ENCODE measurements at regions not wholly inside any gene's neighbourhood (a gene's known extent, or its start where the extent isn't known, plus 50 kb on each side); places are given as distances from the start of the nearest gene placed in this dataset.
"Not testable (repeated sequence)": the region's sequence is repeated elsewhere in the genome, so short reads cannot be mapped to it uniquely, and the experiment has no call there.

DNA sequence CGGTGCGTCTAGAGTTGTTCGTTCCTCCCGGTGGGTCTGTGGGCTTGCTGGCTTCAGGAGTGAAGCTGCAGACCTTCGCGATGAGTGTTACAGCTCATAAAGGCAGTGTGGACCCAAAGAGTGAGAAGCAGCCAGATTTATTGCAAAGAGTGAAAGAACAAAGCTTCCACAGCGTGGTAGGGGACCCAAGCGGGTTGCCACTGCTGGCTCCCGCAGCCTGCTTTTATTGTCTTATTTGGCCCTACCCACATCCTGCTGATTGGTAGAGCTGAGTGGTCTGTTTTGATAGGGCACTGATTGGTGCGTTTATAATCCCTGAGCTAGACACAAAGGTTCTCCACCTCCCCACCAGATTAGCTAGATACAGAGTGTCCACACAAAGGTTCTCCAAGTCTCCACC is 250.4 kb downstream of the GJA1 start:
- H3K27ac Mint-ChIP-seq; H3K36me3 Mint-ChIP-seq; H3K9me3 Mint-ChIP-seq; ATAC-seq (ENCODE audit: low read depth); DNase-seq (ENCODE audit: low spot score in 2 of 2); H3K27me3 Mint-ChIP-seq; H3K4me1 Mint-ChIP-seq; H3K4me3 Mint-ChIP-seq: not testable (repeated sequence)

DNA sequence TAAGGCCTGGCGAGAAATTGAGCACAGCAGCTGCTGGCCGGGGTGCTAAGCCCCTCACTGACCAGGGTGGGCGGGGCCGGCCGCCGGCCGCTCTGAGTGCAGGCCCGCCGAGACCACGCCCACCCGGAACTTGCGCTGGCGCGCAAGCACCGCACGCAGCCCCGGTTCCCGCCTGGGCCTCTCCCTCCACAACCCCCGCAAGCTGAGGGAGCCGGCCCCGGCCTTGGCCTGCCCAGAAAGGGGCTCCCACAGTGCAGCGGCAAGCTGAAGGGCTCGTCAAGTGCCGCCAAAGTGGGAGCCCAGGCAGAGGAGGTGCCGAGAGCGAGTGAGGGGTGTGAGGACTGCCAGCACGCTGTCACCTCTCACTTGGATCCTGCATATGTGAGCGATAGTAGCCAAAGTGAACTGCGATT is 251.2 kb downstream of the GJA1 start:
- H3K4me1 Mint-ChIP-seq = no peaks in the 10 kb centered on the region

DNA sequence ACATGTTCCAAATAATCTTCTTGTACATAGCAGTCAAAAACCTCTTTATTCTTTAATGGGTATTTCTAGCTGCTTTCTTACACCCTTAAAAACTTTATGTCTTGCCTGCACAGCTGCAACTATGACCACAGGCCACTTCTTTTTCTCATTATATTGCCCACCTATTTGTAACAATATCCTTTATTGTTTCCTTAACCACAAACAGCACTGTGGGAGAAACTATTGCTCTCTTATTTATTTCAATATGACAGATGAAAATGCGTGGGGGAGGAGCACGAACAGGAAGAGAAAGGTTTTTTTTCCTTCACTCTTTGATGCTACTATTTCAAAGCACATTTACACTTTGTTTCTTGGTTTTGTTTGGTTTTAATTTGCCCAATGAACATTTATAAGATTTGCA is 253.5 kb downstream of the GJA1 start:
- Mint-ChIP-seq H3K36me3 (no peaks in the 10 kb centered on the region), H3K9me3 (no peaks in the 10 kb centered on the region), H3K4me1 (no peaks in the 10 kb centered on the region), H3K27me3 (no peaks in the 10 kb centered on the region), H3K27ac (no peak overlapping the region), H3K4me3 (no peak overlapping the region)
- DNase-seq (ENCODE audit: low spot score in 2 of 2) (no peak), ATAC-seq (ENCODE audit: low read depth) (no peak)

More for the DNA sequence above, 251.2 kb downstream of the GJA1 start:
- no peak overlapping the region for H3K4me3 Mint-ChIP-seq
- H3K27ac Mint-ChIP-seq = no peak overlapping the region
- ATAC-seq (ENCODE audit: low read depth) (no peak), DNase-seq (ENCODE audit: low spot score in 2 of 2) (no peak)
- H3K36me3 Mint-ChIP-seq = no peaks in the 10 kb centered on the region
- H3K9me3 Mint-ChIP-seq = peaks cover 3% of the 10 kb centered on the region
- H3K27me3 Mint-ChIP-seq = no peaks in the 10 kb centered on the region

DNA sequence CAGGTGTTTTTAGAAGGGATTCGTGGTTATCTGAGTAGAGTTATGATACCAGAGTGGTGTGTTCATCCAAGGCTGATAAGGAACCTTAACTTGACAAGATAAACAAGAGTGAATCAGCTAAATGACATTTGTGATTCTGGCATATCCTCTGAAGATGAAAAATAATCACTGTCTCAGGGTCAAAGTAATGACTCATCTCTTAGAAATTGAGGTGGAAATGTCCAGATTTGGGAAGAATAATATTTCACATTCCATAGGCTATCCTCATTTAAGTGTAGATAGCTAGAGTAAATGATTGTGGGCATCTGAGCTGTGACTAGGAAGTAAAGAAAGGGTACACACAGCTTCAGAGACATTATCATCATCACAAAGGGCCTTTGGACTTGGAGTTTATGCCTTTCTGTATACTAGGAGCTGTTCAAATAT is 255.7 kb downstream of the GJA1 start:
- no peaks in the 10 kb centered on the region for H3K36me3 Mint-ChIP-seq

DNA sequence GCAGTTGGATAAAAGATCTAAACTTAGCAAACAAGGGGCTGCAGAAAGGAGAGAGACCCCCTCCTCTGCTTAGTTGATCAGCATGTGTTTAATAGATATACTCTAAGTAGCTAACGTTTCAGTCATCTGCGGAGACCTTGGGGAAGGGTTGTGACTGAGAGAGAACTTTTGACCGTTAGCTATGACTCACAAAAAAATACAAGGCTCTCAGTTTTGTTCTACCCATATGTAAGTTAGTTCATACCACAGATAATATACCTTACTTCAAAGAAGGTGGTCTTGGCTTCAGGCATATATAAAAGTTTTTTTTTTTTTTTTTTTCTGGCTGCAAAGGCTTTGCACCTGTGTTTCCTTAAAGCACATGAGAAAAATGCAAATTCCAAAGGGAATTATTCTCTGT is 258.9 kb downstream of the GJA1 start:
- no peak for ATAC-seq (ENCODE audit: low read depth)
- no peak overlapping the region for H3K4me3 Mint-ChIP-seq
- no peaks in the 10 kb centered on the region for H3K27me3 Mint-ChIP-seq
- H3K9me3 Mint-ChIP-seq = no peaks in the 10 kb centered on the region
- DNase-seq (ENCODE audit: low spot score in 2 of 2) = no peak
- H3K36me3 Mint-ChIP-seq = no peaks in the 10 kb centered on the region
- no peak overlapping the region for H3K27ac Mint-ChIP-seq
- H3K4me1 Mint-ChIP-seq = no peaks in the 10 kb centered on the region

More for the DNA sequence above, 255.7 kb downstream of the GJA1 start:
- H3K27me3 Mint-ChIP-seq = no peaks in the 10 kb centered on the region
- H3K4me1 Mint-ChIP-seq = no peaks in the 10 kb centered on the region
- no peak overlapping the region for H3K4me3 Mint-ChIP-seq
- no peaks in the 10 kb centered on the region for H3K9me3 Mint-ChIP-seq
- ATAC-seq (ENCODE audit: low read depth) = no peak
- DNase-seq (ENCODE audit: low spot score in 2 of 2) = no peak
- H3K27ac Mint-ChIP-seq = no peak overlapping the region

DNA sequence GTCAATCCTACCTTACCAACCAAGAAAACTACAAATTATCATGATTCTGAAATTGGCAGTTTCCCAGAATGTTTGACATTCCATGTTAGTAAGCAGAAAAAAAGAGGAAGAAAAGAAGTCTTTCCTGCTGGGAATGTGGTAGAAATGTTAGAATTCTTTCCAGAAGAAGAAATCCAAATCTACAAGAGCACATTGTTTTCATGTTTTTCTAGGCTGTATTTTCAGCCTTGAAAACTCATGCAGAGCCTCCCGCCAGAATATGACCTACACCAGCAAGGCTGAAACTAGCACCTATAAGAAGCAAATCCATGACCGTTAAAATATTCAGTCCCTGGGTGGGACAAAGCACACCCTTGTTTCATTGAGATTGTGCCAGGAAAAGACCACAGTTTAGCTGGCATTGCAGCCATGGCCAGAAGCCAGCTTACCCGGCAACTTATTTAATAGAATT is 259.4 kb downstream of the GJA1 start:
- peaks cover 2% of the 10 kb centered on the region for H3K9me3 Mint-ChIP-seq
- no peaks in the 10 kb centered on the region for H3K4me1 Mint-ChIP-seq
- H3K36me3 Mint-ChIP-seq = no peaks in the 10 kb centered on the region
- H3K27me3 Mint-ChIP-seq = no peaks in the 10 kb centered on the region
- ATAC-seq (ENCODE audit: low read depth) (no peak), DNase-seq (ENCODE audit: low spot score in 2 of 2) (no peak)
- H3K4me3 Mint-ChIP-seq = no peak overlapping the region
- H3K27ac Mint-ChIP-seq = no peak overlapping the region

DNA sequence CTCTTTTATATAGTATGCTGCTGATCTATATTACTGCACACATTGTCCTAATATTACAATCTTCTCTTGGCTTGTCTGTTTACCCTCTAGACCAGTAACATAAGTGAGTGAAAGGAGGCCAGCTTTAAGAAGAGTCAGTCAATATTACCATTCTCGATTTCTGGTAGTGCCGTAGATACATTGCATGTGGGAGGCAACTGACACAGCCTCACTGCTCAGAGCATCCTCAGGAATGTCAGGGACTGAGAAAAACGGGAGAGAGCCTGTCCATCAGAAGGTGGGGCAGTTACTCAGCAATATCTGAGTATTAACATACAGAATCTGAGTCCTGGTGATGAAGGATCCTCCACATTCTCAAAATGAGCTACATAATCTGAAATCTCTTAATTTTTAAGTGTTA is 259.9 kb downstream of the GJA1 start:
- Mint-ChIP-seq H3K4me3 (no peak overlapping the region), H3K27me3 (no peaks in the 10 kb centered on the region), H3K27ac (no peak overlapping the region), H3K9me3 (peaks cover 2% of the 10 kb centered on the region), H3K4me1 (no peaks in the 10 kb centered on the region), H3K36me3 (no peaks in the 10 kb centered on the region)
- no peak for ATAC-seq (ENCODE audit: low read depth)
- DNase-seq (ENCODE audit: low spot score in 2 of 2) = no peak

DNA sequence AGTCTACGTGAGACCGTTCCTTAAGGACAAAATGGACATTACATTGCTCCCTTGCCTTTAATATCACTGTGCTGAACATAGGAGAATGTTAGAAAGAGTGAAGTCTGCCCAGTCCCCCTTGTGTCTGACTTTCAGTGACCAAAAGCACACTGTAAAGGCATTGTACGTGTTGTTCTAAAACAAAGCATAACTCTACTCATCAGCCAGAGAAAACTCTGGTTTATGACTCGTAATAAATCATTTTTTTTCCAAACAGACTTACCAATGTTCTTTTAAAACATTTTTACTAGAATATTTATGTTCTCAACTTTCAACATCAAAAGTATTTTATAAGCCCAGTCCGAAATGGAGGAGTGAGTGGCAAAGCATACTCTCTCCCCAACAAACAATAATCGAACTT is 262.5 kb downstream of the GJA1 start:
- no peaks in the 10 kb centered on the region for H3K36me3 Mint-ChIP-seq
- no peak overlapping the region for H3K27ac Mint-ChIP-seq
- no peaks in the 10 kb centered on the region for H3K4me1 Mint-ChIP-seq
- no peak overlapping the region for H3K4me3 Mint-ChIP-seq
- DNase-seq (ENCODE audit: low spot score in 2 of 2) (no peak), ATAC-seq (ENCODE audit: low read depth) (no peak)
- no peaks in the 10 kb centered on the region for H3K27me3 Mint-ChIP-seq
- peaks cover 3% of the 10 kb centered on the region for H3K9me3 Mint-ChIP-seq

DNA sequence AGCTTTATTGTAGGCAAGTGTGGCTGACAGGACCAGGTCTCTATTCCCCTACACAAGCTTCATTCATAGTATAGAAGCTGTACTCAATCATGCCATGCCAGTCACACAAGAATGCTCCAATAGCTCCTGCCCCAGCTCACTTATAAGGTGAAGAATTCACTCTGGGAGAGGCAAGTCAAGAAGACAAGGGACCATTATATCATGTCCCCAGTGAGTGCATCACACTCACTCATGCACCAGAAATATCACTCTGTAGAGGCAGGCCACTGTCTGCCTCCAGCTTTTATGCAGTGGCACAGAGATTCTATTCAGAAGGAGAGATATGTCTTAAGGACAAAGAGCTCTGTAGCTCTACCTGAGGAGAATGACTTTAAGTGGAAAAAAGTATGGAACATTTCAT is 263.2 kb downstream of the GJA1 start:
- DNase-seq (ENCODE audit: low spot score in 2 of 2) (no peak), ATAC-seq (ENCODE audit: low read depth) (no peak)
- no peaks in the 10 kb centered on the region for H3K27me3 Mint-ChIP-seq
- no peaks in the 10 kb centered on the region for H3K36me3 Mint-ChIP-seq
- no peak overlapping the region for H3K27ac Mint-ChIP-seq
- H3K9me3 Mint-ChIP-seq = peaks cover 3% of the 10 kb centered on the region
- no peak overlapping the region for H3K4me3 Mint-ChIP-seq
- no peaks in the 10 kb centered on the region for H3K4me1 Mint-ChIP-seq

DNA sequence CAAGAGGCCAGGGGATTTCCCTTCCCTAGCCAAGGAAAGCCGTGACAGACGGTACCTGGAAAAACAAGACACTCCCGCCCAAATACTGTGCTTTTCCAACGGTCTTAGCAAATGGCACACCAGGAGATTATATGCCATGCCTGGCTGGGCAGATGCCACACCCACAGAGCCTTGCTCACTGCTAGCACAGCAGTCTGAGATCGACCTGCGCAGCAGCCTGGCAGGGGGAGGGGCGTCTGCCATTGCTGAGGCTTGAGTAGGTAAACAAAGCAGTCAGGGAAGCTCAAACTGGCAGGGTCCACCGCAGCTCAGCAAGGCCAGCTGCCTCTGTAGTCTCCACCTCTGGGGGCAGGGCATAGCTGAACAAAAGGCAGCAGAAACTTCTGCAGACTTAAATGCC is 267.7 kb downstream of the GJA1 start:
- ATAC-seq (ENCODE audit: low read depth); DNase-seq (ENCODE audit: low spot score in 2 of 2); H3K4me3 Mint-ChIP-seq; H3K27me3 Mint-ChIP-seq; H3K36me3 Mint-ChIP-seq; H3K27ac Mint-ChIP-seq; H3K4me1 Mint-ChIP-seq: not testable (repeated sequence)
- H3K9me3 Mint-ChIP-seq = peaks cover 11% of the 10 kb centered on the region

DNA sequence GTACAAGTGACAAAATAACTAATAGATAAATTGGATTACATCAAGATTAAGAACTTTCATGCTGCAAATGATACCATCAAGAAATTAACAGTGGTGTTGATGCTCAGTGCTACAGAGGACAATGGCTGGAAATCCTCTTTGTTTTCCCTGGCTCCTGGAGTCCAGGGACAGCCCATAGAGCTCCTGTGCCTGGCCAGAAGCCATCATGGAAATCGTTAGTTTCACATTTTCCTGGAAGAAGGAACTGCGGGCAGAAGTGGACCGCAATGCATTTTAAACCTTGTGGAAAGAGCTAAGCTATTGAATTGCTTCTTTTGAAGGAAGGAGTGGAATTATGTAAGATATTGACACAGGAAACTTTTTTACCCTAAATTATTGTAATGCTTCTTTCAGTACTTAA is 276.0 kb downstream of the GJA1 start:
- DNase-seq (ENCODE audit: low spot score in 2 of 2) (no peak), ATAC-seq (ENCODE audit: low read depth) (no peak)
- Mint-ChIP-seq H3K27me3 (no peaks in the 10 kb centered on the region), H3K4me1 (no peaks in the 10 kb centered on the region), H3K27ac (no peak overlapping the region), H3K4me3 (no peak overlapping the region), H3K9me3 (peaks cover 5% of the 10 kb centered on the region), H3K36me3 (no peaks in the 10 kb centered on the region)

DNA sequence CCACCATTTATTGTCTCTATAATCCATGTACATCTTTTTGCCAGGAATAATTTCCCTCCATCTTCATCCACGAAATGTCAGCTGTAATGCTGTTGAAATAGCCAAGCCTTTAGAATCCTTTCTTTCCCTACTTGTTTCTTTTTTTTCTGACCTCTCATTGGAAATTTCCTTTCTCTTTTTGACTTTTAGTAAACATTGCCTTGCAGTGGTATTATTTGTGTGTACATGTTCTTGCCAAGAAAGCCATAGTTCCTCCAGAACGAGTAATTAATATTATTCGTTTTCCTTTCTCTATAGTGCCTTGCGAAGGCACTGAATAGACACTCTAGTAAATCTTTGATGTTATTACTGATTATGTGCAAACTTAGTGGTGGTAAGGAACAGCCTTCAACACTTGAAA is 282.2 kb downstream of the GJA1 start:
- H3K4me3 Mint-ChIP-seq = no peak overlapping the region
- ATAC-seq (ENCODE audit: low read depth) (no peak), DNase-seq (ENCODE audit: low spot score in 2 of 2) (no peak)
- H3K4me1 Mint-ChIP-seq = no peaks in the 10 kb centered on the region
- H3K36me3 Mint-ChIP-seq = no peaks in the 10 kb centered on the region
- H3K9me3 Mint-ChIP-seq = peaks cover 12% of the 10 kb centered on the region
- no peaks in the 10 kb centered on the region for H3K27me3 Mint-ChIP-seq
- H3K27ac Mint-ChIP-seq = no peak overlapping the region

DNA sequence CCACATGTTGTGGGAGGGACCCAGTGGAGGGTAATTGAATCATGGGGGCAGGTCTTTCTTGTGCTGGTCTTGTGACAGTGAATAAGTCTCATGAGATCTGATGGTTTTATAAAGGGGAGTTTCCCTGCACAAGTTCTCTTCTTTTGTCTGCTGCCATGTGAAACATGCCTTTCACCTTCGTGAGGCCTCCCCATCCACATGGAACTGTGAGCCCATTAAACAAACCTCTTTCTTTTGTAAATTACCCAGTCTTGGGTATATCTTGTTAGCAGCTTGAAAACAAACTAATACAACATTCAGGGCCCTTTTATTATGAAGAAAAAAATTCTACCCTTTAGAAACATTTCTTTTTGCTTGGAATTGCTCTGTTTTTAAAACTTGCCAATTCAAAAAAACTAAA is 285.4 kb downstream of the GJA1 start:
- not testable (repeated sequence) for ATAC-seq (ENCODE audit: low read depth); H3K36me3 Mint-ChIP-seq; H3K27ac Mint-ChIP-seq; H3K4me1 Mint-ChIP-seq; H3K27me3 Mint-ChIP-seq; DNase-seq (ENCODE audit: low spot score in 2 of 2); H3K4me3 Mint-ChIP-seq
- peaks cover 12% of the 10 kb centered on the region for H3K9me3 Mint-ChIP-seq

DNA sequence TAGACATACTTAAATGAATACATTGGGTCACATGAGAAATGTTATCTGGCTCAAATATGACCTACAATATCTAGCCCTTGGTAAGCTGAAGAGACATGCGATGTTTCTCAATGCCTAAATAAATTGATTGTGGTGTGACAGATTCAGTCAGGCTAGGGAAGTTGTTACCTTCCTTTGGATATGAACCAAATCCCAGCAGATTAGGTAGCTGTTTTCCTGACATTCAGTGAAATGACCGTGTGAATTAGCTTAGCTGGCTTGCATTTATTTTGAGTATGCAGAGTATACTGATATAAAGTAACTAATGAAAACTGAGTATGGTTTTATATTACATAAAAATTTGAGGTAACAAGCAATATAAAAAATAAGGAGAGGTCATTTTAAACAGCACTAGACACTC is 288.2 kb downstream of the GJA1 start:
- no peak overlapping the region for H3K27ac Mint-ChIP-seq
- ATAC-seq (ENCODE audit: low read depth) = no peak

DNA sequence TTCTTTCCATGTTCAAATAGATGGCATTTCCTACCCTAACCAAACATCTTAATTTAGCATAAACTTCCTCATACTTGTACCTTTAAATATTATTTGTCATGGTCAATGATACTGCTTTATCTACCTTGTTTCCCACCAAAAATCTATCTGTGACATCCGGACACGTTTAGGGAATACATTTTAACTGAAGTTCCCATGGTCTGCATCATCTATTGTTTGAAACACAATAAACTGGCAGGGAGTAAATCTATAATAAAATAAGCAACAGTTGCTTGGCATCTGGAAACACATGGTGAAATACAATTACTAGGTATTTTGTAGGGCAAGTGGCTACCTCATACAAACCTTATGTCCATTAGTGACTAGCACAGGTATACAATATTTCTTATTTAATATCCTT is 289.1 kb downstream of the GJA1 start:
- Mint-ChIP-seq H3K4me3 (no peak overlapping the region), H3K27me3 (no peaks in the 10 kb centered on the region), H3K27ac (no peak overlapping the region), H3K36me3 (no peaks in the 10 kb centered on the region), H3K4me1 (no peaks in the 10 kb centered on the region), H3K9me3 (peaks cover 8% of the 10 kb centered on the region)
- ATAC-seq (ENCODE audit: low read depth) (no peak), DNase-seq (ENCODE audit: low spot score in 2 of 2) (no peak)

More for the DNA sequence above, 288.2 kb downstream of the GJA1 start:
- DNase-seq (ENCODE audit: low spot score in 2 of 2) = no peak
- Mint-ChIP-seq H3K4me3 (no peak overlapping the region), H3K36me3 (no peaks in the 10 kb centered on the region), H3K27me3 (no peaks in the 10 kb centered on the region), H3K4me1 (no peaks in the 10 kb centered on the region), H3K9me3 (peaks cover 8% of the 10 kb centered on the region)

DNA sequence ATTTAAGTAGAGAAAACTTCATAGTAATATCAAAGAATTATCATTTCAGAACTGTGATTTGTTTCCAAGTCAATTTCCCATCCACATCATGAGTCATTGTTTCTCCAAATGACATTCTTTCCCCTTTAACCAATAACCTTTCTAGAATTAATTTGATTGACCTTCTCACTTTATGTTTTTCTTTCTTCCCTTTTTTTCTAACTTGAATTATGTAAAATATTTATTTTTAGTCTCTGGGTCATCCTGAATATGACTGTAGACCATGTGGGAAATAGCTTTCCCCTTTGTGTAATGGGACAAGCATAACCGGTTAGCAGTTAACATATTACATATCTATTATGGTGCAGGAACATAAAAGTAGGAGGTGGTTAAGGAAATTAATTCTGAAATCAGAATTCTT is 291.1 kb downstream of the GJA1 start:
- H3K9me3 Mint-ChIP-seq = peaks cover 8% of the 10 kb centered on the region
- ATAC-seq (ENCODE audit: low read depth) = no peak

More for the DNA sequence above, 291.1 kb downstream of the GJA1 start:
- no peak for DNase-seq (ENCODE audit: low spot score in 2 of 2)
- Mint-ChIP-seq H3K4me1 (no peaks in the 10 kb centered on the region), H3K27me3 (no peaks in the 10 kb centered on the region), H3K27ac (no peak overlapping the region), H3K4me3 (no peak overlapping the region), H3K36me3 (no peaks in the 10 kb centered on the region)
